ENCODE measurements at regions not wholly inside any gene's neighbourhood (a gene's known extent, or its start where the extent isn't known, plus 50 kb on each side); places are given as distances from the start of the nearest gene placed in this dataset.
A peak's percentile ranks its signal among the peaks of the same experiment; 100 is the strongest.

DNA sequence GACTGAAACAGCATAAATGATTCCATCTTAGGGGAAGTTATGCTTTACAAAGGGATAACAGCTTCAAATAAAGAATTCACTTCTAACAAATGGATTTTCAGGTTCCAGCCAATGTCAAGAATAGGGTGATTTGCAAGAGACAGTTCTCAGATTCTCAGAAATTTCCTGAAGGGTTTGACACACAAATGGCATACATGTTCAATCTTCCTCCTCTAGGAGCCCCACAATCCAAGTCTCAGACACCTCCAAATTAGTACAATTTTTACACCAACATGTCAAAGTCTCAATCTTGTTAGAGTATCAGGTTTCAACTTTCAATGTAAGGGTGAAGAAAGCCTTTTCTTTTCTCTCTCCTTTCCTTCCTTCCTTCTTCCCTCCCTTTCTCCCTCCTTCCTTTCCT lies 996.6 kb downstream of the TLE1 start:
- H3K4me2 ChIP-seq (ENCODE audit: insufficient read depth, insufficient read length, low read length), result no peak overlapping the region
- Mint-ChIP-seq H3K36me3 (ENCODE audit: insufficient read depth in 1 of 3, low read depth in 3 of 3) (peaks cover 0 to 5% (median 0%) of the 10 kb centered on the region in 3 experiments; a peak in 1 of 7 replicates), H3K4me1 (peaks cover 0 to 4% of the 10 kb centered on the region in 2 experiments; a peak in 2 of 4 replicates), H3K27ac (peak overlapping the region in 1 of 3 experiments; percentile 39; a peak in 1 of 7 replicates), H3K9me3 (peaks cover 0 to 2% of the 10 kb centered on the region in 2 experiments; a peak in 2 of 5 replicates), H3K4me3 (no peak overlapping the region), H3K27me3 (ENCODE audit: low read depth) (no peaks in the 10 kb centered on the region)
- no peak overlapping the region for H4K8ac ChIP-seq (replicated peaks; ENCODE audit: insufficient read length, low read depth, low read length)
- no peak overlapping the region for H3K23ac ChIP-seq (ENCODE audit: insufficient read length, low read depth, low read length)
- H4K91ac ChIP-seq (ENCODE audit: insufficient read length, low read depth, low read length), result no peak overlapping the region
- H4K20me1 ChIP-seq (ENCODE audit: control insufficient read depth, insufficient read depth, insufficient read length), result no peaks in the 10 kb centered on the region
- H3K56ac ChIP-seq (ENCODE audit: insufficient read length, low read depth, low read length), result no peak overlapping the region
- no peak overlapping the region for H3T11ph ChIP-seq (ENCODE audit: low read length)
- TF ChIP-seq, protein P1, sequence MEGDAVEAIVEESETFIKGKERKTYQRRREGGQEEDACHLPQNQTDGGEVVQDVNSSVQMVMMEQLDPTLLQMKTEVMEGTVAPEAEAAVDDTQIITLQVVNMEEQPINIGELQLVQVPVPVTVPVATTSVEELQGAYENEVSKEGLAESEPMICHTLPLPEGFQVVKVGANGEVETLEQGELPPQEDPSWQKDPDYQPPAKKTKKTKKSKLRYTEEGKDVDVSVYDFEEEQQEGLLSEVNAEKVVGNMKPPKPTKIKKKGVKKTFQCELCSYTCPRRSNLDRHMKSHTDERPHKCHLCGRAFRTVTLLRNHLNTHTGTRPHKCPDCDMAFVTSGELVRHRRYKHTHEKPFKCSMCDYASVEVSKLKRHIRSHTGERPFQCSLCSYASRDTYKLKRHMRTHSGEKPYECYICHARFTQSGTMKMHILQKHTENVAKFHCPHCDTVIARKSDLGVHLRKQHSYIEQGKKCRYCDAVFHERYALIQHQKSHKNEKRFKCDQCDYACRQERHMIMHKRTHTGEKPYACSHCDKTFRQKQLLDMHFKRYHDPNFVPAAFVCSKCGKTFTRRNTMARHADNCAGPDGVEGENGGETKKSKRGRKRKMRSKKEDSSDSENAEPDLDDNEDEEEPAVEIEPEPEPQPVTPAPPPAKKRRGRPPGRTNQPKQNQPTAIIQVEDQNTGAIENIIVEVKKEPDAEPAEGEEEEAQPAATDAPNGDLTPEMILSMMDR (conservative IDR thresholded peaks at IDR 0.05), result no peak
- H3K79me1 ChIP-seq (ENCODE audit: insufficient read depth, low read depth, low read length, poor library complexity, severe bottlenecking), result no peaks in the 10 kb centered on the region
- no peak overlapping the region for H2AK5ac ChIP-seq (ENCODE audit: insufficient read length, low read length)
- no peak for DNase-seq
- H3K27ac ChIP-seq (ENCODE audit: insufficient read length, low read depth, low read length), result no peak overlapping the region
- H3K4me1 ChIP-seq (ENCODE audit: insufficient read depth, low read length), result peaks cover 2% of the 10 kb centered on the region; the same call in 1 of the 2 replicates
- H2BK15ac ChIP-seq (ENCODE audit: low read depth, low read length), result no peak overlapping the region
- H3K18ac ChIP-seq (ENCODE audit: insufficient read length, low read depth, low read length), result no peak overlapping the region
- H3K9me3 ChIP-seq (ENCODE audit: control insufficient read depth, low read depth, low read length), result no peaks in the 10 kb centered on the region
- H2BK120ac ChIP-seq (ENCODE audit: low read depth, low read length, poor library complexity, severe bottlenecking), result no peak overlapping the region
- no peak overlapping the region for H4K5ac ChIP-seq (ENCODE audit: insufficient read length, low read depth, low read length)
- no peaks in the 10 kb centered on the region for H3K23me2 ChIP-seq (ENCODE audit: insufficient read length, low read depth, low read length, poor library complexity, severe bottlenecking)
- H3K9ac ChIP-seq (ENCODE audit: extremely low read depth, insufficient read length, low read length), result no peak overlapping the region
- no peaks in the 10 kb centered on the region for H3K79me2 ChIP-seq (ENCODE audit: insufficient read depth, low read length)
- H3K27me3 ChIP-seq (ENCODE audit: insufficient read depth, low read length), result no peaks in the 10 kb centered on the region
- H2AFZ ChIP-seq (ENCODE audit: low read length), result no peak overlapping the region
- H2BK12ac ChIP-seq (ENCODE audit: insufficient read length, low read depth, low read length), result no peak overlapping the region
- H2BK5ac ChIP-seq (ENCODE audit: insufficient read length, low read length), result no peak overlapping the region
- H3K14ac ChIP-seq (ENCODE audit: insufficient read depth, low read length), result no peak overlapping the region
- H2BK20ac ChIP-seq (ENCODE audit: low read depth, low read length, poor library complexity, severe bottlenecking), result no peak overlapping the region
- no peak overlapping the region for H3K4ac ChIP-seq (ENCODE audit: low read depth, low read length)

Data from H9 (cell line).